HL-60 (cell line): ENCODE measurements at regions not wholly inside any gene's neighbourhood (a gene's known extent, or its start where the extent isn't known, plus 50 kb on each side); places are given as distances from the start of the nearest gene placed in this dataset.
A peak's percentile ranks its signal among the peaks of the same experiment; 100 is the strongest.

Source experiments
- CTCF ChIP-seq: IDR thresholded peaks from one replicate; pipeline ENCODE4 v1.5.1; 2011; ENCODE audit warnings: low read length, control low read depth, inconsistent platforms; ENCODE audit not compliant: insufficient read depth
- GABPA ChIP-seq: IDR thresholded peaks from 2 replicates; pipeline ENCODE4 v1.6.1; 2012; ENCODE audit warnings: low read depth
- POLR2AphosphoS5 ChIP-seq: IDR thresholded peaks from 2 replicates; pipeline ENCODE4 v1.6.1; 2012; ENCODE audit warnings: low read depth
- REST ChIP-seq: IDR thresholded peaks from 2 replicates; pipeline ENCODE4 v1.6.1; 2012; ENCODE audit warnings: low read depth; ENCODE audit not compliant: insufficient replicate concordance
- SPI1 ChIP-seq: IDR thresholded peaks from 2 replicates; pipeline ENCODE4 v1.6.1; 2012; ENCODE audit warnings: low read depth, mild to moderate bottlenecking, borderline replicate concordance

GRCh38 chr12:103011974-103012763 lies 54.7 kb downstream of the ASCL1 start:
- TF ChIP-seq CTCF (no peak), REST (peak; percentile 13), POLR2AphosphoS5 (no peak), GABPA (no peak), SPI1 (no peak)
